ENCODE measurements at regions not wholly inside any gene's neighbourhood (a gene's known extent, or its start where the extent isn't known, plus 50 kb on each side); places are given as distances from the start of the nearest gene placed in this dataset.

GRCh38 chr5:158560170-158560569 is 539.5 kb downstream of the EBF1 start:
- H3K36me3 ChIP-seq (ENCODE audit: control insufficient read depth in 2 of 2, extremely low read depth in 1 of 2, insufficient read depth in 2 of 2, low read length in 2 of 2), result no peaks in the 10 kb centered on the region
- H3K4me1 ChIP-seq (ENCODE audit: control insufficient read depth, extremely low read depth, insufficient read depth, low read length), result no peaks in the 10 kb centered on the region
- no peak for FAIRE-seq
- TF ChIP-seq, protein P1, sequence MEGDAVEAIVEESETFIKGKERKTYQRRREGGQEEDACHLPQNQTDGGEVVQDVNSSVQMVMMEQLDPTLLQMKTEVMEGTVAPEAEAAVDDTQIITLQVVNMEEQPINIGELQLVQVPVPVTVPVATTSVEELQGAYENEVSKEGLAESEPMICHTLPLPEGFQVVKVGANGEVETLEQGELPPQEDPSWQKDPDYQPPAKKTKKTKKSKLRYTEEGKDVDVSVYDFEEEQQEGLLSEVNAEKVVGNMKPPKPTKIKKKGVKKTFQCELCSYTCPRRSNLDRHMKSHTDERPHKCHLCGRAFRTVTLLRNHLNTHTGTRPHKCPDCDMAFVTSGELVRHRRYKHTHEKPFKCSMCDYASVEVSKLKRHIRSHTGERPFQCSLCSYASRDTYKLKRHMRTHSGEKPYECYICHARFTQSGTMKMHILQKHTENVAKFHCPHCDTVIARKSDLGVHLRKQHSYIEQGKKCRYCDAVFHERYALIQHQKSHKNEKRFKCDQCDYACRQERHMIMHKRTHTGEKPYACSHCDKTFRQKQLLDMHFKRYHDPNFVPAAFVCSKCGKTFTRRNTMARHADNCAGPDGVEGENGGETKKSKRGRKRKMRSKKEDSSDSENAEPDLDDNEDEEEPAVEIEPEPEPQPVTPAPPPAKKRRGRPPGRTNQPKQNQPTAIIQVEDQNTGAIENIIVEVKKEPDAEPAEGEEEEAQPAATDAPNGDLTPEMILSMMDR (optimal IDR thresholded peaks at IDR 0.05 in 1 of 3, IDR thresholded peaks at IDR 0.05 in 1 of 3, conservative IDR thresholded peaks at IDR 0.05 in 1 of 3; ENCODE audit: extremely low read depth in 1 of 3, insufficient read depth in 2 of 3, low read length in 3 of 3), result no peak
- TF ChIP-seq EZH2 (IDR thresholded peaks at IDR 0.05; ENCODE audit: low read length), result no peak
- no peak overlapping the region for H3K9ac ChIP-seq (ENCODE audit: control insufficient read depth, extremely low read depth, insufficient read depth, low read length)
- H3K79me2 ChIP-seq (ENCODE audit: control insufficient read depth, insufficient read depth, low read length), result no peaks in the 10 kb centered on the region
- no peaks in the 10 kb centered on the region for H3K9me1 ChIP-seq (ENCODE audit: control insufficient read depth, extremely low read depth, insufficient read depth, low read length)
- no peak for DNase-seq (ENCODE audit: low read depth, low spot score)
- H3K9me3 ChIP-seq (ENCODE audit: control insufficient read depth, low read depth, low read length), result no peaks in the 10 kb centered on the region
- no peaks in the 10 kb centered on the region for H3K27me3 ChIP-seq (ENCODE audit: control insufficient read depth, extremely low read depth, insufficient read depth, low read length)
- H4K20me1 ChIP-seq (ENCODE audit: control insufficient read depth, extremely low read depth, insufficient read depth, low read length), result no peaks in the 10 kb centered on the region
- H2AFZ ChIP-seq (ENCODE audit: control insufficient read depth, low read length), result no peak overlapping the region
- dilution Hi-C loops (cut with MboI; ENCODE audit: extremely low pct_ligation_motif_present, low sequenced_read_pairs), result no loop called here
- no peak overlapping the region for H3K4me3 ChIP-seq (ENCODE audit: control insufficient read depth in 2 of 3, extremely low read depth in 1 of 3, insufficient read depth in 2 of 3, low read depth in 1 of 3, low read length in 3 of 3)
- no peak overlapping the region for H3K4me2 ChIP-seq (ENCODE audit: control insufficient read depth, extremely low read depth, insufficient read depth, low read depth, low read length)
- no peak overlapping the region for H3K27ac ChIP-seq (ENCODE audit: control insufficient read depth, insufficient read depth, low read length)

GRCh38 chr5:158559643-158560042 is 540.1 kb downstream of the EBF1 start:
- no peaks in the 10 kb centered on the region for H3K9me1 ChIP-seq (ENCODE audit: control insufficient read depth, extremely low read depth, insufficient read depth, low read length)
- no peak overlapping the region for H3K4me2 ChIP-seq (ENCODE audit: control insufficient read depth, extremely low read depth, insufficient read depth, low read depth, low read length)

More at GRCh38 chr5:158559643-158560042, 540.1 kb downstream of the EBF1 start:
- H2AFZ ChIP-seq (ENCODE audit: control insufficient read depth, low read length), result no peak overlapping the region
- FAIRE-seq, result no peak
- H4K20me1 ChIP-seq (ENCODE audit: control insufficient read depth, extremely low read depth, insufficient read depth, low read length), result no peaks in the 10 kb centered on the region
- TF ChIP-seq EZH2 (IDR thresholded peaks at IDR 0.05; ENCODE audit: low read length), result no peak
- TF ChIP-seq, protein P1 (optimal IDR thresholded peaks at IDR 0.05 in 1 of 3, IDR thresholded peaks at IDR 0.05 in 1 of 3, conservative IDR thresholded peaks at IDR 0.05 in 1 of 3; ENCODE audit: extremely low read depth in 1 of 3, insufficient read depth in 2 of 3, low read length in 3 of 3), result no peak
- no peak overlapping the region for H3K4me3 ChIP-seq (ENCODE audit: control insufficient read depth in 2 of 3, extremely low read depth in 1 of 3, insufficient read depth in 2 of 3, low read depth in 1 of 3, low read length in 3 of 3)
- H3K4me1 ChIP-seq (ENCODE audit: control insufficient read depth, extremely low read depth, insufficient read depth, low read length), result no peaks in the 10 kb centered on the region
- H3K79me2 ChIP-seq (ENCODE audit: control insufficient read depth, insufficient read depth, low read length), result no peaks in the 10 kb centered on the region
- DNase-seq (ENCODE audit: low read depth, low spot score), result no peak
- no peaks in the 10 kb centered on the region for H3K9me3 ChIP-seq (ENCODE audit: control insufficient read depth, low read depth, low read length)
- no peaks in the 10 kb centered on the region for H3K36me3 ChIP-seq (ENCODE audit: control insufficient read depth in 2 of 2, extremely low read depth in 1 of 2, insufficient read depth in 2 of 2, low read length in 2 of 2)
- dilution Hi-C loops (cut with MboI; ENCODE audit: extremely low pct_ligation_motif_present, low sequenced_read_pairs), result no loop called here
- H3K27me3 ChIP-seq (ENCODE audit: control insufficient read depth, extremely low read depth, insufficient read depth, low read length), result no peaks in the 10 kb centered on the region
- no peak overlapping the region for H3K27ac ChIP-seq (ENCODE audit: control insufficient read depth, insufficient read depth, low read length)
- no peak overlapping the region for H3K9ac ChIP-seq (ENCODE audit: control insufficient read depth, extremely low read depth, insufficient read depth, low read length)

Measured in keratinocyte (primary cell).